IMR-90 (cell line): ENCODE measurements at regions not wholly inside any gene's neighbourhood (a gene's known extent, or its start where the extent isn't known, plus 50 kb on each side); places are given as distances from the start of the nearest gene placed in this dataset.

ENCODE experiments used
- ATAC-seq: fragments of 200-7000 bp; cut with Tn5 transposase; 2 replicates; pipeline ENCODE4 v1.9.1; 2020; ENCODE audit warnings: low read depth, mild to moderate bottlenecking, moderate library complexity
- BruUV-seq: library from RNA; stranded (reverse); fragments of 400-500 nt; replicated peaks from 2 replicates; lab custom pipeline; 2021; lab: Mats Ljungman, UMichigan
- CTCF ChIA-PET: fragments of 300-600 bp; formaldehyde crosslinking; extraction: SDS; loops from one replicate; lab custom pipeline; 2021; ENCODE audit warnings: antibody characterized with exemption; lab: Yijun Ruan, JAX
- POLR2A ChIA-PET: fragments of 300-600 bp; sonication (Branson Sonifier 250); formaldehyde crosslinking; loops from one replicate; lab custom pipeline; 2022; ENCODE audit warnings: antibody characterized with exemption; ENCODE audit not compliant: unreplicated experiment; lab: Charles Lee
- DNase-seq: peaks from one replicate; pipeline ENCODE4 v3.0.0; 2013
- H2AFZ ChIP-seq: replicated peaks from 2 replicates; pipeline ENCODE3; 2013; ENCODE audit warnings: low read length, mild to moderate bottlenecking; ENCODE audit not compliant: poor library complexity
- H2AK5ac ChIP-seq: 2 replicates; pipeline ENCODE4 v1.6.1; 2013; ENCODE audit warnings: low read depth, low read length, inconsistent platforms
- H2AK9ac ChIP-seq: replicated peaks from 2 replicates; pipeline ENCODE3; 2013; ENCODE audit warnings: mild to moderate bottlenecking, low read depth, low read length, moderate library complexity; ENCODE audit not compliant: poor library complexity
- H2BK120ac ChIP-seq: 2 replicates; pipeline ENCODE4 v1.6.1; 2013; ENCODE audit warnings: low read depth, low read length, inconsistent platforms
- H2BK15ac ChIP-seq: 3 replicates; pipeline ENCODE4 v1.6.1; 2013; ENCODE audit warnings: low read depth, low read length, inconsistent platforms
- H2BK20ac ChIP-seq: 2 replicates; pipeline ENCODE4 v1.6.1; 2013; ENCODE audit warnings: low read depth, mild to moderate bottlenecking, inconsistent platforms, low read length, moderate library complexity
- H2BK5ac ChIP-seq: 2 replicates; pipeline ENCODE4 v1.6.1; 2013; ENCODE audit warnings: mild to moderate bottlenecking, low read depth, low read length, inconsistent platforms; ENCODE audit not compliant: poor library complexity, severe bottlenecking
- H3K14ac ChIP-seq: replicated peaks from 2 replicates; pipeline ENCODE4 v1.6.1; 2013; ENCODE audit warnings: low read depth, low read length, inconsistent platforms
- H3K18ac ChIP-seq: 2 replicates; pipeline ENCODE4 v1.6.1; 2013; ENCODE audit warnings: low read depth, low read length, control low read depth
- H3K23ac ChIP-seq: 2 replicates; pipeline ENCODE4 v1.6.1; 2013; ENCODE audit warnings: low read depth, low read length, inconsistent platforms
- H3K27ac ChIP-seq: 2 replicates; pipeline ENCODE4 v1.5.1; 2013; ENCODE audit warnings: mild to moderate bottlenecking, control low read depth, low read length; ENCODE audit not compliant: insufficient read depth
- H3K27me3 ChIP-seq: 2 replicates; pipeline ENCODE4 v1.6.1; 2013; ENCODE audit warnings: low read length; ENCODE audit not compliant: control insufficient read depth, insufficient read depth
- H3K36me3 ChIP-seq: 2 replicates; pipeline ENCODE4 v1.6.1; 2013; ENCODE audit warnings: low read length, mixed read lengths; ENCODE audit not compliant: control insufficient read depth, insufficient read depth
- H3K4ac ChIP-seq: 2 replicates; pipeline ENCODE4 v1.6.1; 2013; ENCODE audit warnings: low read depth, low read length, inconsistent platforms
- H3K4me1 ChIP-seq: 2 replicates; pipeline ENCODE4 v1.6.1; 2013; ENCODE audit warnings: low read length, mixed read lengths; ENCODE audit not compliant: control insufficient read depth, insufficient read depth
- H3K4me2 ChIP-seq: 2 replicates; pipeline ENCODE4 v1.6.1; 2013; ENCODE audit warnings: low read depth, mild to moderate bottlenecking, control low read depth, low read length, moderate library complexity
- H3K4me3 ChIP-seq: 2 replicates; pipeline ENCODE4 v1.5.1; 2013; ENCODE audit warnings: low read depth, mild to moderate bottlenecking, control low read depth, low read length, moderate library complexity; ENCODE audit not compliant: insufficient read depth
- H3K56ac ChIP-seq: 2 replicates; pipeline ENCODE4 v1.6.1; 2013; ENCODE audit warnings: low read length, inconsistent platforms; ENCODE audit not compliant: insufficient read depth; ENCODE audit errors: extremely low read depth
- H3K79me1 ChIP-seq, 2 experiments: 2 replicates each; pipeline ENCODE4 v1.6.1; 2013; ENCODE audit warnings: low read length in 2 of 2, inconsistent platforms in 1 of 2, low read depth in 1 of 2
- H3K9ac ChIP-seq: 2 replicates; pipeline ENCODE4 v1.6.1; 2013; ENCODE audit warnings: low read depth, low read length, control low read depth
- H3K9me1 ChIP-seq: 2 replicates; pipeline ENCODE4 v1.6.1; 2013; ENCODE audit warnings: low read length, inconsistent platforms; ENCODE audit not compliant: insufficient read depth
- H3K9me3 ChIP-seq: 2 replicates; pipeline ENCODE4 v1.6.1; 2013; ENCODE audit warnings: low read length; ENCODE audit not compliant: control insufficient read depth, insufficient read depth
- H4K20me1 ChIP-seq: 2 replicates; pipeline ENCODE4 v1.6.1; 2013; ENCODE audit warnings: low read length, inconsistent platforms; ENCODE audit not compliant: insufficient read depth
- H4K5ac ChIP-seq: 2 replicates; pipeline ENCODE4 v1.6.1; 2013; ENCODE audit warnings: mild to moderate bottlenecking, low read depth, low read length, control low read depth
- H4K8ac ChIP-seq, 2 experiments: 2 replicates each; pipeline ENCODE4 v1.6.1; 2013; ENCODE audit warnings: low read depth in 2 of 2, low read length in 2 of 2, control low read depth in 1 of 2, inconsistent platforms in 1 of 2
- H4K91ac ChIP-seq: 2 replicates; pipeline ENCODE4 v1.6.1; 2013; ENCODE audit warnings: low read depth, low read length, inconsistent platforms; ENCODE audit not compliant: insufficient read depth
- BHLHE40 ChIP-seq: fragments of 150-350 bp; IDR thresholded peaks from 2 replicates; pipeline ENCODE4 v1.6.1; 2016; ENCODE audit warnings: mild to moderate bottlenecking, low read depth, low read length
- CEBPB ChIP-seq: IDR thresholded peaks from 2 replicates; pipeline ENCODE4 v1.6.1; 2012; ENCODE audit warnings: low read depth, low read length, improper control_type of control experiment
- CHD1 ChIP-seq: IDR thresholded peaks from 2 replicates; pipeline ENCODE4 v1.6.1; 2012; ENCODE audit warnings: low read depth, low read length, improper control_type of control experiment
- FOS ChIP-seq: fragments of 150-350 bp; IDR thresholded peaks from 2 replicates; pipeline ENCODE4 v1.6.1; 2016; ENCODE audit warnings: low read depth, low read length
- MAFK ChIP-seq: IDR thresholded peaks from 2 replicates; pipeline ENCODE4 v1.6.1; 2012; ENCODE audit warnings: low read depth, low read length, improper control_type of control experiment
- MAZ ChIP-seq: IDR thresholded peaks from 2 replicates; pipeline ENCODE4 v1.6.1; 2012; ENCODE audit warnings: low read depth, mild to moderate bottlenecking, low read length, improper control_type of control experiment, moderate library complexity, borderline replicate concordance
- MXI1 ChIP-seq: IDR thresholded peaks from 2 replicates; pipeline ENCODE4 v1.6.1; 2012; ENCODE audit warnings: low read depth, mild to moderate bottlenecking, low read length, moderate library complexity, borderline replicate concordance
- NFE2L2 ChIP-seq: fragments of 150-350 bp; IDR thresholded peaks from 2 replicates; pipeline ENCODE4 v1.6.1; 2016; ENCODE audit warnings: low read depth, mild to moderate bottlenecking, low read length
- POLR2A ChIP-seq: IDR thresholded peaks from 2 replicates; pipeline ENCODE4 v1.6.1; 2012; ENCODE audit warnings: mild to moderate bottlenecking, low read depth, low read length
- RAD21 ChIP-seq: IDR thresholded peaks from 2 replicates; pipeline ENCODE4 v1.6.1; 2012; ENCODE audit warnings: low read length, improper control_type of control experiment
- RCOR1 ChIP-seq: IDR thresholded peaks from 2 replicates; pipeline ENCODE4 v1.6.1; 2012; ENCODE audit warnings: mild to moderate bottlenecking, low read length, improper control_type of control experiment; ENCODE audit not compliant: insufficient replicate concordance
- RFX5 ChIP-seq: IDR thresholded peaks from 2 replicates; pipeline ENCODE4 v1.8.0; 2012; ENCODE audit warnings: low read depth, mild to moderate bottlenecking, low read length, moderate library complexity
- SMC3 ChIP-seq: fragments of 150-350 bp; IDR thresholded peaks from 2 replicates; pipeline ENCODE4 v1.6.1; 2016; ENCODE audit warnings: low read depth, mild to moderate bottlenecking, antibody characterized with exemption, low read length, moderate library complexity
- WGBS, 2 experiments: methylation state at CpG; one replicate each; pipeline versions ENCODE4 v1.1.5 to v1.1.7; 2013; ENCODE audit warnings: missing lambda C conversion rate in 2 of 2; ENCODE audit not compliant: insufficient read length in 1 of 2; ENCODE audit errors: extremely low coverage in 2 of 2; 5-methylcytosine and 5-hydroxymethylcytosine counted together
- dilution Hi-C: fragments of 300-500 bp; cut with HindIII; formaldehyde crosslinking; loops from one replicate; pipeline ENCODE4 v1.14.3; 2018; ENCODE audit warnings: low sequenced_read_pairs; ENCODE audit not compliant: unreplicated experiment
- in situ Hi-C: fragments of 300-500 bp; cut with MboI; formaldehyde crosslinking; loops from 3 replicates; pipeline ENCODE4 v1.14.3; 2019; ENCODE audit warnings: low sequenced_read_pairs, inconsistent platforms, mixed read lengths
- intact Hi-C: fragments of 100-400 bp; cut with micrococcal nuclease; formaldehyde crosslinking; loops from 2 replicates; pipeline ENCODE4 v1.10.0; 2022
- TF ChIP-seq, protein P1 (sequence below): conservative IDR thresholded peaks from 2 replicates; pipeline ENCODE4 v1.5.1; 2012; ENCODE audit warnings: mild to moderate bottlenecking, low read depth, low read length, improper control_type of control experiment
- TF ChIP-seq, protein P2 (sequence below): fragments of 150-350 bp; IDR thresholded peaks from 2 replicates; pipeline ENCODE4 v1.6.1; 2016; ENCODE audit warnings: low read depth, mild to moderate bottlenecking, low read length, moderate library complexity, borderline replicate concordance
- TF ChIP-seq, protein P3 (sequence below): fragments of 150-350 bp; IDR thresholded peaks from 2 replicates; pipeline ENCODE4 v1.6.1; 2017; ENCODE audit warnings: mild to moderate bottlenecking, antibody characterized with exemption, low read length, low read depth

DNA sequence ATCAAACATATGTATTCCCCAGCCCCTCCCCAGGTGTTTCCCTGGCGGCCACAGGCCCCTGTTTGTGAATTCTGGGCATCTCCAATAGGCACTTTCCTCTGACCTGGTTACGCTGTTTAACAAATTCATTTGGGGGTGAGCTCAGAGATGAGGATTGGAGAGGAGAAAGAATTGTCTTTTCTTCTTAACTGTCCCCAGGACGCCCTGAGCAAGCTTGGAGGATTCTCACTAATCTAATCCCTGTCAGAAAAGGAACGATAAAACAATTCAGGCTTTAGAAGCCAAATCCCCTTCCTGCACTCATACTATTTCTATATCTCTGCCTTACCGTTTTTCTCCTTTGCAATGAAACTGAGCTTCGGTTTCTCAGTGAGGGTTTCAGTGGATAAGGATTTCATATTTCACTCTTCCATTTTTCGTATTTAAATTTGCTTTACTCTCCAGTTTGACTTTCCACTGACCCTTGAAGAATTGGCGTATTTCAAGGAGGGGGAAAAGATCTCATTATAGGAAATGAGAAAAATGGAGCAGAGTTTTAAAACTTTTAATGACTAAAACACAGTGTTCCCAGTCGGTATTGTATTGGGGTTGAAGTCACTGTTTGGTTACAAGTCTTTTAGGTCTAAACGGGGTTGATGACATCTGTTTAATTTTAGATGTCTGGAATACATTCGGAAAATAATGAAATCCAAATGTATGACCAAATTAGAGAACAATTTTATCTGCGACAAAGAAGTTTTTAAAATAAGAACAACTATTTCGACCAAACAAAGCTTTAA, 180.1 kb downstream of the MACROH2A1 start:
- H4K5ac ChIP-seq, result no peak overlapping the region
- dilution Hi-C loops, result no loop called here
- no peak overlapping the region for H3K4me3 ChIP-seq
- H2AFZ ChIP-seq, result no peak overlapping the region
- H3K14ac ChIP-seq, result no peak overlapping the region
- POLR2A ChIA-PET, result no interaction called here
- H3K18ac ChIP-seq, result no peak overlapping the region
- H3K23ac ChIP-seq, result no peak overlapping the region
- in situ Hi-C loops, result no loop called here
- H3K9ac ChIP-seq, result no peak overlapping the region
- peaks cover 7% of the 10 kb centered on the region; the same call in 1 of the 2 replicates for H3K9me1 ChIP-seq
- intact Hi-C loops, result no loop called here
- no TSS peak for BruUV-seq
- H3K4me1 ChIP-seq, result peaks cover 8% of the 10 kb centered on the region
- no peak overlapping the region for H3K4me2 ChIP-seq
- H3K27me3 ChIP-seq, result peaks cover 1% of the 10 kb centered on the region; the same call in 1 of the 2 replicates
- no peak overlapping the region for H4K8ac ChIP-seq
- H2AK9ac ChIP-seq, result no peak overlapping the region
- peaks cover 0 to 4% of the 10 kb centered on the region in 2 experiments; a peak in 1 of 4 replicates for H3K79me1 ChIP-seq
- CTCF ChIA-PET, result no interaction called here
- no peak overlapping the region for H2BK120ac ChIP-seq
- no CpG with 5 or more reads among the region's 13 CpGs for WGBS, 2 experiments
- no peak for ATAC-seq
- H2BK15ac ChIP-seq, result no peak overlapping the region
- no peak overlapping the region for H3K27ac ChIP-seq
- H3K4ac ChIP-seq, result no peak overlapping the region
- no peak overlapping the region for H2BK5ac ChIP-seq
- H4K91ac ChIP-seq, result no peak overlapping the region; the same call in 1 of the 2 replicates
- no peaks in the 10 kb centered on the region for H3K36me3 ChIP-seq
- no peak for TF ChIP-seq SMC3
- TF ChIP-seq RAD21, result no peak
- no peak for TF ChIP-seq RFX5
- TF ChIP-seq CEBPB, result no peak
- no peak for TF ChIP-seq MAFK
- TF ChIP-seq BHLHE40, result no peak
- no peak for TF ChIP-seq MXI1
- TF ChIP-seq POLR2A, result no peak
- TF ChIP-seq FOS, result no peak
- no peak for TF ChIP-seq CHD1
- TF ChIP-seq NFE2L2, result no peak
- no peak for TF ChIP-seq RCOR1
- TF ChIP-seq, protein P1, sequence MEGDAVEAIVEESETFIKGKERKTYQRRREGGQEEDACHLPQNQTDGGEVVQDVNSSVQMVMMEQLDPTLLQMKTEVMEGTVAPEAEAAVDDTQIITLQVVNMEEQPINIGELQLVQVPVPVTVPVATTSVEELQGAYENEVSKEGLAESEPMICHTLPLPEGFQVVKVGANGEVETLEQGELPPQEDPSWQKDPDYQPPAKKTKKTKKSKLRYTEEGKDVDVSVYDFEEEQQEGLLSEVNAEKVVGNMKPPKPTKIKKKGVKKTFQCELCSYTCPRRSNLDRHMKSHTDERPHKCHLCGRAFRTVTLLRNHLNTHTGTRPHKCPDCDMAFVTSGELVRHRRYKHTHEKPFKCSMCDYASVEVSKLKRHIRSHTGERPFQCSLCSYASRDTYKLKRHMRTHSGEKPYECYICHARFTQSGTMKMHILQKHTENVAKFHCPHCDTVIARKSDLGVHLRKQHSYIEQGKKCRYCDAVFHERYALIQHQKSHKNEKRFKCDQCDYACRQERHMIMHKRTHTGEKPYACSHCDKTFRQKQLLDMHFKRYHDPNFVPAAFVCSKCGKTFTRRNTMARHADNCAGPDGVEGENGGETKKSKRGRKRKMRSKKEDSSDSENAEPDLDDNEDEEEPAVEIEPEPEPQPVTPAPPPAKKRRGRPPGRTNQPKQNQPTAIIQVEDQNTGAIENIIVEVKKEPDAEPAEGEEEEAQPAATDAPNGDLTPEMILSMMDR, result no peak
- TF ChIP-seq, protein P2, sequence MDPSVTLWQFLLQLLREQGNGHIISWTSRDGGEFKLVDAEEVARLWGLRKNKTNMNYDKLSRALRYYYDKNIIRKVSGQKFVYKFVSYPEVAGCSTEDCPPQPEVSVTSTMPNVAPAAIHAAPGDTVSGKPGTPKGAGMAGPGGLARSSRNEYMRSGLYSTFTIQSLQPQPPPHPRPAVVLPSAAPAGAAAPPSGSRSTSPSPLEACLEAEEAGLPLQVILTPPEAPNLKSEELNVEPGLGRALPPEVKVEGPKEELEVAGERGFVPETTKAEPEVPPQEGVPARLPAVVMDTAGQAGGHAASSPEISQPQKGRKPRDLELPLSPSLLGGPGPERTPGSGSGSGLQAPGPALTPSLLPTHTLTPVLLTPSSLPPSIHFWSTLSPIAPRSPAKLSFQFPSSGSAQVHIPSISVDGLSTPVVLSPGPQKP, result no peak
- no peak for TF ChIP-seq MAZ
- TF ChIP-seq, protein P3, sequence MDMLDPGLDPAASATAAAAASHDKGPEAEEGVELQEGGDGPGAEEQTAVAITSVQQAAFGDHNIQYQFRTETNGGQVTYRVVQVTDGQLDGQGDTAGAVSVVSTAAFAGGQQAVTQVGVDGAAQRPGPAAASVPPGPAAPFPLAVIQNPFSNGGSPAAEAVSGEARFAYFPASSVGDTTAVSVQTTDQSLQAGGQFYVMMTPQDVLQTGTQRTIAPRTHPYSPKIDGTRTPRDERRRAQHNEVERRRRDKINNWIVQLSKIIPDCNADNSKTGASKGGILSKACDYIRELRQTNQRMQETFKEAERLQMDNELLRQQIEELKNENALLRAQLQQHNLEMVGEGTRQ, result no peak
- no peaks in the 10 kb centered on the region for H4K20me1 ChIP-seq
- H2BK20ac ChIP-seq, result no peak overlapping the region
- no peak overlapping the region for H2AK5ac ChIP-seq
- H3K9me3 ChIP-seq, result no peaks in the 10 kb centered on the region
- no peak for DNase-seq
- no peak overlapping the region for H3K56ac ChIP-seq
